ENCODE measurements at regions not wholly inside any gene's neighbourhood (a gene's known extent, or its start where the extent isn't known, plus 50 kb on each side); places are given as distances from the start of the nearest gene placed in this dataset.

GRCh38 chr15:47411733-47412132 lies 305.6 kb upstream of the SEMA6D start:
- no peaks in the 10 kb centered on the region for H3K36me3 ChIP-seq
- H3K4me1 ChIP-seq, result peaks cover 26% of the 10 kb centered on the region
- DNase-seq, result no peak
- H3K27me3 ChIP-seq (ENCODE audit: low read depth), result no peaks in the 10 kb centered on the region
- no peaks in the 10 kb centered on the region for H3K9me3 ChIP-seq (replicated peaks)
- intact Hi-C loops (cut with micrococcal nuclease), result no loop called here
- no peak for TF ChIP-seq CTCF (IDR thresholded peaks at IDR 0.05; ENCODE audit: borderline replicate concordance)
- H3K27ac ChIP-seq (replicated peaks), result no peak overlapping the region
- no peak overlapping the region for H3K4me3 ChIP-seq

GRCh38 chr15:47412136-47412535 lies 305.2 kb upstream of the SEMA6D start:
- Histone ChIP-seq H3K27me3 (ENCODE audit: low read depth) (no peaks in the 10 kb centered on the region), H3K4me1 (peaks cover 26% of the 10 kb centered on the region), H3K36me3 (no peaks in the 10 kb centered on the region), H3K27ac (replicated peaks) (no peak overlapping the region), H3K9me3 (replicated peaks) (no peaks in the 10 kb centered on the region), H3K4me3 (no peak overlapping the region)
- no peak for DNase-seq
- intact Hi-C loops (cut with micrococcal nuclease), result no loop called here
- no peak for TF ChIP-seq CTCF (IDR thresholded peaks at IDR 0.05; ENCODE audit: borderline replicate concordance)

GRCh38 chr15:47412802-47413201 lies 304.5 kb upstream of the SEMA6D start:
- H3K27ac ChIP-seq (replicated peaks), result no peak overlapping the region
- no peak overlapping the region for H3K4me3 ChIP-seq
- no peak for DNase-seq
- no peaks in the 10 kb centered on the region for H3K27me3 ChIP-seq (ENCODE audit: low read depth)
- intact Hi-C loops (cut with micrococcal nuclease), result no loop called here
- no peaks in the 10 kb centered on the region for H3K9me3 ChIP-seq (replicated peaks)
- no peaks in the 10 kb centered on the region for H3K36me3 ChIP-seq
- peaks cover 26% of the 10 kb centered on the region for H3K4me1 ChIP-seq
- TF ChIP-seq CTCF (IDR thresholded peaks at IDR 0.05; ENCODE audit: borderline replicate concordance), result no peak

- TF ChIP-seq CTCF (IDR thresholded peaks at IDR 0.05; ENCODE audit: borderline replicate concordance), result no peak
- intact Hi-C loops (cut with micrococcal nuclease), result no loop called here
Observed at GRCh38 chr15:47414207-47414606, 303.1 kb upstream of the SEMA6D start.

GRCh38 chr15:47415539-47415971 lies 301.8 kb upstream of the SEMA6D start:
- no peak overlapping the region for H3K27ac ChIP-seq (replicated peaks)
- H3K27me3 ChIP-seq (ENCODE audit: low read depth), result no peaks in the 10 kb centered on the region
- peaks cover 14% of the 10 kb centered on the region for H3K4me1 ChIP-seq
- H3K4me3 ChIP-seq, result no peak overlapping the region
- DNase-seq, result no peak
- intact Hi-C loops (cut with micrococcal nuclease), result no loop called here
- no peaks in the 10 kb centered on the region for H3K36me3 ChIP-seq
- no peak for TF ChIP-seq CTCF (IDR thresholded peaks at IDR 0.05; ENCODE audit: borderline replicate concordance)
- H3K9me3 ChIP-seq (replicated peaks), result no peaks in the 10 kb centered on the region

More at GRCh38 chr15:47414207-47414606, 303.1 kb upstream of the SEMA6D start:
- no peak for DNase-seq
- H3K27ac ChIP-seq (replicated peaks), result no peak overlapping the region
- no peaks in the 10 kb centered on the region for H3K27me3 ChIP-seq (ENCODE audit: low read depth)
- no peaks in the 10 kb centered on the region for H3K36me3 ChIP-seq
- H3K4me1 ChIP-seq, result peaks cover 17% of the 10 kb centered on the region
- no peak overlapping the region for H3K4me3 ChIP-seq
- H3K9me3 ChIP-seq (replicated peaks), result no peaks in the 10 kb centered on the region
